Vagina (tissue), 2 donors: ENCODE measurements at regions not wholly inside any gene's neighbourhood (a gene's known extent, or its start where the extent isn't known, plus 50 kb on each side); places are given as distances from the start of the nearest gene placed in this dataset.

Experiments used
- DNase-seq, 2 donors: peaks; one replicate each; pipeline ENCODE4 v3.0.0-alpha.2; 2017; ENCODE audit errors: extremely low spot score in 2 of 2
- H3K27ac ChIP-seq: fragments of 200-600 bp; sonication (generic); one replicate; pipeline ENCODE4 v1.5.1; 2019
- H3K27me3 ChIP-seq: fragments of 200-600 bp; sonication (generic); one replicate; pipeline ENCODE4 v1.5.1; 2019
- H3K36me3 ChIP-seq, 2 donors: fragments of 200-600 bp; sonication (generic); one replicate each; pipeline ENCODE4 v1.5.1; 2017 to 2019
- H3K4me1 ChIP-seq: fragments of 200-600 bp; sonication (generic); one replicate; pipeline ENCODE4 v1.5.1; 2019
- H3K4me3 ChIP-seq, 2 donors: fragments of 200-600 bp; sonication (generic); 1 replicate in 1 of 2; 2 replicates in 1 of 2; pipeline ENCODE4 v1.5.1; 2016 to 2019
- H3K9me3 ChIP-seq: fragments of 200-600 bp; sonication (generic); one replicate; pipeline ENCODE4 v1.5.1; 2019
- POLR2A ChIP-seq, 2 donors: fragments of 450-650 bp; IDR thresholded peaks; one replicate each; pipeline ENCODE4 v1.6.1; 2017; ENCODE audit warnings: antibody characterized with exemption in 2 of 2, mild to moderate bottlenecking in 2 of 2, moderate library complexity in 2 of 2
- POLR2AphosphoS5 ChIP-seq, 2 donors: sonication (generic); formaldehyde crosslinking; IDR thresholded peaks; one replicate each; pipeline ENCODE4 v1.9.0; 2017; ENCODE audit warnings: antibody characterized with exemption in 2 of 2, mild to moderate bottlenecking in 2 of 2, low read depth in 1 of 2; ENCODE audit not compliant: insufficient read depth in 1 of 2
- intact Hi-C: fragments of 100-400 bp; cut with DNase I; formaldehyde crosslinking; loops from one replicate; pipeline ENCODE4 v1.15.1; 2023
- TF ChIP-seq, protein P1 (sequence below), 3 experiments: fragments of 450-650 bp in 2 of 3; fragments of 200-600 bp in 1 of 3; sonication (generic) in 1 of 3; IDR thresholded peaks; one replicate each; pipeline ENCODE4 v1.5.1; 2017 to 2019; ENCODE audit warnings: antibody characterized with exemption in 3 of 3, mild to moderate bottlenecking in 2 of 3, moderate library complexity in 2 of 3

DNA sequence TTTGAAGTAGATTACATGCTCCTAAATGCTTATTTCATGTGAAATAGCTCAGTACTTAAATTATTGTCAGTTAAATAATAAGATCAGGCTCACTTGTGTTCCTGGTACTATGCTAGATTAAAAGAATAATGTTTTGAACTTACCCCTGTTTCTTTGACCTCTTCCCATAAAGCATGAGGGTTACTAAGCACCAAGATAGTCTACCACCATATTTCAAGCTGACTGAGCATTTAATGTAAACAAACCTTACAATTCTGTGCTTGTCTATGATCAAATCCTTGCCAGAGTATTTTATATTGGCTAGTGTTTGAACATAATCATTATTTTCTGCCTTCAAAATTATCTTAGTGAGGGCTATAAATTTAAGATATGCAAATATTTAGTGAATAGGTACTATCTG is 98.1 kb downstream of the LHX9 start:
- no peak overlapping the region for H3K4me3 ChIP-seq
- no peak for DNase-seq
- H3K9me3 ChIP-seq: no peaks in the 10 kb centered on the region
- H3K27ac ChIP-seq: no peak overlapping the region
- TF ChIP-seq POLR2A (IDR thresholded peaks at IDR 0.05) (no peak), POLR2AphosphoS5 (IDR thresholded peaks at IDR 0.05; ENCODE audit: insufficient read depth in 1 of 2, low read depth in 1 of 2) (no peak)
- TF ChIP-seq, protein P1, sequence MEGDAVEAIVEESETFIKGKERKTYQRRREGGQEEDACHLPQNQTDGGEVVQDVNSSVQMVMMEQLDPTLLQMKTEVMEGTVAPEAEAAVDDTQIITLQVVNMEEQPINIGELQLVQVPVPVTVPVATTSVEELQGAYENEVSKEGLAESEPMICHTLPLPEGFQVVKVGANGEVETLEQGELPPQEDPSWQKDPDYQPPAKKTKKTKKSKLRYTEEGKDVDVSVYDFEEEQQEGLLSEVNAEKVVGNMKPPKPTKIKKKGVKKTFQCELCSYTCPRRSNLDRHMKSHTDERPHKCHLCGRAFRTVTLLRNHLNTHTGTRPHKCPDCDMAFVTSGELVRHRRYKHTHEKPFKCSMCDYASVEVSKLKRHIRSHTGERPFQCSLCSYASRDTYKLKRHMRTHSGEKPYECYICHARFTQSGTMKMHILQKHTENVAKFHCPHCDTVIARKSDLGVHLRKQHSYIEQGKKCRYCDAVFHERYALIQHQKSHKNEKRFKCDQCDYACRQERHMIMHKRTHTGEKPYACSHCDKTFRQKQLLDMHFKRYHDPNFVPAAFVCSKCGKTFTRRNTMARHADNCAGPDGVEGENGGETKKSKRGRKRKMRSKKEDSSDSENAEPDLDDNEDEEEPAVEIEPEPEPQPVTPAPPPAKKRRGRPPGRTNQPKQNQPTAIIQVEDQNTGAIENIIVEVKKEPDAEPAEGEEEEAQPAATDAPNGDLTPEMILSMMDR (IDR thresholded peaks at IDR 0.05): no peak
- no peaks in the 10 kb centered on the region for H3K27me3 ChIP-seq
- no peaks in the 10 kb centered on the region for H3K4me1 ChIP-seq
- H3K36me3 ChIP-seq: no peaks in the 10 kb centered on the region
- intact Hi-C loops: no loop called here

DNA sequence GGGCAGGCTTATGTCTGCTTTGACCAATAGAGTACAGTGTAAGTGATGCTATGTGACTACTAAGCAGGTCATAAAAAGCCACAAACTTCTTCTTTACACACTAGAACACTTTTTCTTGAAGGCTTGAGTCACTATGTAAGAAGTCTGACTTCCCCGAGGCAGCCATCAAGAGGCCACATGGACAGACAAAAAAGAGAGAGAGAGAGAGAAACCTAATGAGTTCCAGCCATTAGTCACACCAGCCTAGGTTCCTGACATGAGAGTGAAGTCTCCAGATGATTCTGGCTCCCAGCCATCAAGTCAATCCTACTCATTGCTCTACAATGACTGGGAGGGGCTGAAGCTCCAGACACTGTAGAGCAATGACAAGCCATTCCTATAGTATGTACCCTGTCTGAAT is 101.4 kb downstream of the LHX9 start:
- H3K36me3 ChIP-seq: no peaks in the 10 kb centered on the region
- intact Hi-C loops: no loop called here
- no peaks in the 10 kb centered on the region for H3K27me3 ChIP-seq
- TF ChIP-seq POLR2A (IDR thresholded peaks at IDR 0.05): no peak
- no peak for TF ChIP-seq POLR2AphosphoS5 (IDR thresholded peaks at IDR 0.05; ENCODE audit: insufficient read depth in 1 of 2, low read depth in 1 of 2)
- TF ChIP-seq, protein P1 (IDR thresholded peaks at IDR 0.05): no peak
- no peak for DNase-seq
- no peak overlapping the region for H3K27ac ChIP-seq
- H3K9me3 ChIP-seq: no peaks in the 10 kb centered on the region
- no peaks in the 10 kb centered on the region for H3K4me1 ChIP-seq
- H3K4me3 ChIP-seq: no peak overlapping the region

DNA sequence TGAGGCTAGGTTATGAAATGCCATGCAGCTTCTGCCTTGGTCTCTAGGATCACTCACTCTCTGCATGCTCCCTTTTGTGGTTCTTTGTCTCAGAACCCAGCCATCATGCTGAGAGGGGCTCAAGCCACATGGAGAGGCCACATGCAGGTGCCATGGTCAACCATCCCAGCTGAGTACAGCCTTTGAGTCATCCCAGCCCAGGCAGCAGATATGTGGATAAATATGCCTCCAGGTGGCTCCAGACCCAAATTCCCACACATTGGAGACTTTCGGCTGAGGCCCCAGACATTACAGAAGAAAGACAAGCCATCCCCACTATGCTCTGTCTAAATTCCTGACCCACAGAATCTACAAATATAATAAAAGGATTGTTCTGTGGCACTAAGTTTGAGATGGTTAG is 102.0 kb downstream of the LHX9 start:
- Histone ChIP-seq H3K36me3 (no peaks in the 10 kb centered on the region), H3K9me3 (no peaks in the 10 kb centered on the region), H3K4me1 (no peaks in the 10 kb centered on the region), H3K27ac (no peak overlapping the region), H3K4me3 (no peak overlapping the region), H3K27me3 (no peaks in the 10 kb centered on the region)
- intact Hi-C loops: no loop called here
- TF ChIP-seq, protein P1 (IDR thresholded peaks at IDR 0.05): no peak
- no peak for TF ChIP-seq POLR2AphosphoS5 (IDR thresholded peaks at IDR 0.05; ENCODE audit: insufficient read depth in 1 of 2, low read depth in 1 of 2)
- TF ChIP-seq POLR2A (IDR thresholded peaks at IDR 0.05): no peak
- DNase-seq: no peak

DNA sequence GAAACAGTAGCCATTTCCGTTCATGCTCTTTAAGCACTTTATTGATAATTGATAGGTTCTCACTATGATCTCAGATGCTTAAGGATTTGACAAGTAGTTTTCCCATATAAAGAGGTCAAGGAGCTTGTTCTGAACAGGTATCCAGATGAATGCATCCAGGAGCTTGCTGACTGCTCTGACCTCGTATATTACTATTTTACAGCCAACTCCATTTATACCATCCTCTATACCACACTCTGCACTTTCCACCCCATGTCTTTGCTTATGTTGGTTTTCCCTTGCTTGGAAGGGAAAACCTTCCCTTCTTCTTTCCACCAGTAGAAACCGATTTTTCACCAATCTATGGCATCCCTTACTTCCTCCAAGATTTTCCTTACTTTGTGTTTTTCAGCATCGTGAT is 107.2 kb downstream of the LHX9 start:
- no peaks in the 10 kb centered on the region for H3K36me3 ChIP-seq
- H3K4me1 ChIP-seq: no peaks in the 10 kb centered on the region
- intact Hi-C loops: no loop called here
- TF ChIP-seq POLR2AphosphoS5 (IDR thresholded peaks at IDR 0.05; ENCODE audit: insufficient read depth in 1 of 2, low read depth in 1 of 2) (no peak), POLR2A (IDR thresholded peaks at IDR 0.05) (no peak)
- TF ChIP-seq, protein P1 (IDR thresholded peaks at IDR 0.05): no peak
- DNase-seq: no peak
- no peaks in the 10 kb centered on the region for H3K27me3 ChIP-seq
- H3K4me3 ChIP-seq: no peak overlapping the region
- no peak overlapping the region for H3K27ac ChIP-seq
- H3K9me3 ChIP-seq: no peaks in the 10 kb centered on the region

DNA sequence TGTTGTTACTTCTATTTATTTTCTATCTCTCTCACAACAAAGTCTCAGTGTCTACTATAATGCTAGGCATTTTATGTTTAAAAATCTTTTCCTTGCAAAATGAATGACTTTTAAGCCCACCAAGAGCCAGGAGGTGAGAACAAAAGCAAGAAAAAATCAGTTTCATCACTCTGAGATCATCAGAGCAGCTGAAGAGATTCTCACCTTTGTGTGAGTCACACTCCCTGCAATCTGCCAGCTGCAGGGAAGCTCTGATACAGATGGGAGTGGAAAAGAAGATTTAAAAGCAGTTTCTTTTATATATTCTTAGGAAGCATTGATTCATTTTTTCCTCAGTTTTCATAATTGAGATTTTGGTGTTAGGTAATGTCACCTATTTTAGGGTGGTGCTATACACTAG is 107.6 kb downstream of the LHX9 start:
- TF ChIP-seq POLR2A (IDR thresholded peaks at IDR 0.05): no peak
- TF ChIP-seq, protein P1 (IDR thresholded peaks at IDR 0.05): no peak
- TF ChIP-seq POLR2AphosphoS5 (IDR thresholded peaks at IDR 0.05; ENCODE audit: insufficient read depth in 1 of 2, low read depth in 1 of 2): no peak
- no peak for DNase-seq

More for the DNA sequence above, 107.6 kb downstream of the LHX9 start:
- Histone ChIP-seq H3K4me1 (no peaks in the 10 kb centered on the region), H3K9me3 (no peaks in the 10 kb centered on the region), H3K27ac (no peak overlapping the region), H3K4me3 (no peak overlapping the region), H3K36me3 (no peaks in the 10 kb centered on the region), H3K27me3 (no peaks in the 10 kb centered on the region)
- intact Hi-C loops: no loop called here
